VCaP (cell line): ENCODE measurements at regions not wholly inside any gene's neighbourhood (a gene's known extent, or its start where the extent isn't known, plus 50 kb on each side); places are given as distances from the start of the nearest gene placed in this dataset.

Source experiments
- H3K27ac ChIP-seq: fragments of 450-650 bp; 2 replicates; pipeline ENCODE4 v1.5.1; 2017
- CTCF ChIP-seq: fragments of 450-650 bp; conservative IDR thresholded peaks from 2 replicates; pipeline ENCODE4 v1.5.1; 2017; ENCODE audit warnings: mild to moderate bottlenecking, moderate library complexity

GRCh38 chr2:349390-349789 is 61.5 kb upstream of the ALKAL2 start:
- TF ChIP-seq CTCF: no peak
- no peak overlapping the region for H3K27ac ChIP-seq

DNA sequence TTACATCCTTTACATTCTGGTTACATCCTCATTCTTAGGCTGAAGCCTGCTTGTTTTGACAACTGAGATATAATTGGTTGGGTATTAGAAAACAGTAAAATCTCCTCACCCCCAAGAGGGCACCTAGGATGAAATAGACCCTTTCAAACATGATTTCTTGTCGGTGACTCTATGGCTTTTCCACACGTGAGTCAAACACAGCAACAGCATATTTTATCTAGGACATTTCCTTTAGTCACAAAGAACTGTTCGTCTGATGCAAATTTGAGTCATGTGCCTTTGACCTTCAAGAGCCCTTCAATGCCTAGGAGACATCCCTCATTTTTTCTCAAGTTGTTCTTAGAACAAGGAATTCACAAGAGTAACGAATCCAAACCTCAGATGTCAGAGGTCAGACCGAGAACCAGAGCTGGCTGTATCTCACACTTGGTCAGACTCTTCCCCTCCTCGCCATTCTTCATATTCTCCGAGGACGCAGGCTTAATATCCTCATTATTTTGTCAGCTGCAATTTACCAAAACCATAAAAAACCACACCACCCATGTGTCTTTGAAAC is 60.5 kb upstream of the ALKAL2 start:
- no peak for TF ChIP-seq CTCF
- no peak overlapping the region for H3K27ac ChIP-seq

- H3K27ac ChIP-seq: no peak overlapping the region
- no peak for TF ChIP-seq CTCF
These were observed 56.9 kb upstream of the ALKAL2 start for GRCh38 chr2:344811-345210.

DNA sequence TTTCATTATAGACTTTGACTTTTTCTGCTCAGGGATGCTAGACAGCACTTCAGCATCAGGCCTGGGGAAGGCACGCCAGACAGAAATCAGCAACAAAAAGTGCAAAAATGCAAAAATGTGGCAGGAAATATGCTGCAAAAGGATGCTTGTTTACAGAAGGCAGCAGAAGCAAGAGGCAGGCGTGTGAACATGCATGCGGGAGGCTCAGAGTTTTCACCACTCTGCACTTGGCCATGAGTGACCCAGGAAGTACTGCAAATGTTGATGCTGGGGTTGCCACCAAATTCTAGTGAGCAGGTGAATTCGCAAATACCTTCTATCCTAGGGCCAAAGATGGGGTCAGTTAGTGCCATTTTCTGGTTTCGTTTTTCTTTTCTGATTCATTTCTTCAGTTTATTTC is 55.5 kb upstream of the ALKAL2 start:
- no peak overlapping the region for H3K27ac ChIP-seq

GRCh38 chr2:341912-342311 is 54.0 kb upstream of the ALKAL2 start:
- TF ChIP-seq CTCF: no peak

More for the DNA sequence above, 55.5 kb upstream of the ALKAL2 start:
- TF ChIP-seq CTCF: no peak

GRCh38 chr2:341017-341542 is 53.2 kb upstream of the ALKAL2 start:
- TF ChIP-seq CTCF: no peak
- H3K27ac ChIP-seq: peak overlapping the region; percentile 40; the same call in 1 of the 2 replicates

More at GRCh38 chr2:341912-342311, 54.0 kb upstream of the ALKAL2 start:
- no peak overlapping the region for H3K27ac ChIP-seq
